ENCODE measurements at regions not wholly inside any gene's neighbourhood (a gene's known extent, or its start where the extent isn't known, plus 50 kb on each side); places are given as distances from the start of the nearest gene placed in this dataset.
A peak's percentile ranks its signal among the peaks of the same experiment; 100 is the strongest.

- no peak for DNase-seq
- intact Hi-C loops (cut with DNase I) = no loop called here
Measured at GRCh38 chr5:61813361-61813760, 481.3 kb downstream of the ZSWIM6 start.

GRCh38 chr5:61815339-61815738 is 483.3 kb downstream of the ZSWIM6 start:
- DNase-seq = no peak
- intact Hi-C loops (cut with DNase I) = loop anchor here (5.0 kb wide), 1 partner anchor 483 kb away; the partner anchor contains the start of gene ZSWIM6

GRCh38 chr5:61816146-61816545 is 484.1 kb downstream of the ZSWIM6 start:
- peak in 1 of 10 donors; percentile 70 for DNase-seq
- intact Hi-C loops (cut with DNase I) = loop anchor here (5.0 kb wide), 1 partner anchor 484 kb away; the partner anchor contains the start of gene ZSWIM6

- no peak for DNase-seq
- intact Hi-C loops (cut with DNase I) = loop anchor here (5.0 kb wide), 1 partner anchor 485 kb away; the partner anchor contains the start of gene ZSWIM6
Measured at GRCh38 chr5:61816585-61817450, 484.8 kb downstream of the ZSWIM6 start.

GRCh38 chr5:61817472-61818326 is 485.6 kb downstream of the ZSWIM6 start:
- DNase-seq = peak; percentile 49 to 94 (median 69)
- intact Hi-C loops (cut with DNase I) = loop anchor here (5.0 kb wide), 1 partner anchor 485 kb away; the partner anchor contains the start of gene ZSWIM6

- intact Hi-C loops (cut with DNase I) = loop anchor here (10.0 kb wide), 1 partner anchor 856 kb away; no protein-coding TSS in a partner anchor
- no peak for DNase-seq
Measured at GRCh38 chr5:61820836-61821235, 485.2 kb upstream of the KIF2A start.

GRCh38 chr5:61821561-61821960 is 484.4 kb upstream of the KIF2A start:
- intact Hi-C loops (cut with DNase I) = loop anchor here (10.0 kb wide), 1 partner anchor 857 kb away; no protein-coding TSS in a partner anchor

GRCh38 chr5:61822584-61822983 is 483.4 kb upstream of the KIF2A start:
- DNase-seq = no peak
- intact Hi-C loops (cut with DNase I) = loop anchor here (10.0 kb wide), 1 partner anchor 858 kb away; no protein-coding TSS in a partner anchor

More at GRCh38 chr5:61821561-61821960, 484.4 kb upstream of the KIF2A start:
- DNase-seq = no peak

GRCh38 chr5:61823065-61823464 is 482.9 kb upstream of the KIF2A start:
- intact Hi-C loops (cut with DNase I) = loop anchor here (10.0 kb wide), 1 partner anchor 858 kb away; no protein-coding TSS in a partner anchor
- no peak for DNase-seq

GRCh38 chr5:61823781-61824180 is 482.2 kb upstream of the KIF2A start:
- intact Hi-C loops (cut with DNase I) = loop anchor here (10.0 kb wide), 1 partner anchor 859 kb away; no protein-coding TSS in a partner anchor
- no peak for DNase-seq

- DNase-seq = no peak
- intact Hi-C loops (cut with DNase I) = loop anchor here (10.0 kb wide), 1 partner anchor 860 kb away; no protein-coding TSS in a partner anchor
Measured at GRCh38 chr5:61824396-61824795, 481.6 kb upstream of the KIF2A start.

- DNase-seq = no peak
- intact Hi-C loops (cut with DNase I) = loop anchor here (10.0 kb wide), 1 partner anchor 863 kb away; no protein-coding TSS in a partner anchor
Measured at GRCh38 chr5:61827445-61827975, 478.5 kb upstream of the KIF2A start.

GRCh38 chr5:61828856-61829255 is 477.1 kb upstream of the KIF2A start:
- intact Hi-C loops (cut with DNase I) = loop anchor here (10.0 kb wide), 1 partner anchor 864 kb away; no protein-coding TSS in a partner anchor
- no peak for DNase-seq

- intact Hi-C loops (cut with DNase I) = no loop called here
- DNase-seq = no peak
Measured at GRCh38 chr5:61831736-61832135, 474.3 kb upstream of the KIF2A start.

- DNase-seq = no peak
- intact Hi-C loops (cut with DNase I) = no loop called here
Measured at GRCh38 chr5:61837788-61838187, 468.2 kb upstream of the KIF2A start.

GRCh38 chr5:61840361-61840760 is 465.6 kb upstream of the KIF2A start:
- DNase-seq = no peak
- intact Hi-C loops (cut with DNase I) = no loop called here

GRCh38 chr5:61842840-61843239 is 463.2 kb upstream of the KIF2A start:
- intact Hi-C loops (cut with DNase I) = no loop called here

GRCh38 chr5:61850696-61851095 is 455.3 kb upstream of the KIF2A start:
- DNase-seq = no peak
- intact Hi-C loops (cut with DNase I) = no loop called here

More at GRCh38 chr5:61842840-61843239, 463.2 kb upstream of the KIF2A start:
- no peak for DNase-seq

GRCh38 chr5:61854531-61854930 is 451.5 kb upstream of the KIF2A start:
- intact Hi-C loops (cut with DNase I) = no loop called here
- no peak for DNase-seq

- DNase-seq = no peak
- intact Hi-C loops (cut with DNase I) = no loop called here
Measured at GRCh38 chr5:61860978-61861377, 445.0 kb upstream of the KIF2A start.

All from posterior cingulate gyrus (tissue), 11 donors.